ENCODE measurements at regions not wholly inside any gene's neighbourhood (a gene's known extent, or its start where the extent isn't known, plus 50 kb on each side); places are given as distances from the start of the nearest gene placed in this dataset.

GRCh38 chr16:51870296-51870854 lies 676.6 kb downstream of the TOX3 start:
- TF ChIP-seq, protein P1, sequence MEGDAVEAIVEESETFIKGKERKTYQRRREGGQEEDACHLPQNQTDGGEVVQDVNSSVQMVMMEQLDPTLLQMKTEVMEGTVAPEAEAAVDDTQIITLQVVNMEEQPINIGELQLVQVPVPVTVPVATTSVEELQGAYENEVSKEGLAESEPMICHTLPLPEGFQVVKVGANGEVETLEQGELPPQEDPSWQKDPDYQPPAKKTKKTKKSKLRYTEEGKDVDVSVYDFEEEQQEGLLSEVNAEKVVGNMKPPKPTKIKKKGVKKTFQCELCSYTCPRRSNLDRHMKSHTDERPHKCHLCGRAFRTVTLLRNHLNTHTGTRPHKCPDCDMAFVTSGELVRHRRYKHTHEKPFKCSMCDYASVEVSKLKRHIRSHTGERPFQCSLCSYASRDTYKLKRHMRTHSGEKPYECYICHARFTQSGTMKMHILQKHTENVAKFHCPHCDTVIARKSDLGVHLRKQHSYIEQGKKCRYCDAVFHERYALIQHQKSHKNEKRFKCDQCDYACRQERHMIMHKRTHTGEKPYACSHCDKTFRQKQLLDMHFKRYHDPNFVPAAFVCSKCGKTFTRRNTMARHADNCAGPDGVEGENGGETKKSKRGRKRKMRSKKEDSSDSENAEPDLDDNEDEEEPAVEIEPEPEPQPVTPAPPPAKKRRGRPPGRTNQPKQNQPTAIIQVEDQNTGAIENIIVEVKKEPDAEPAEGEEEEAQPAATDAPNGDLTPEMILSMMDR (IDR thresholded peaks at IDR 0.05): no peak
- TF ChIP-seq ZFX (IDR thresholded peaks at IDR 0.05; ENCODE audit: borderline replicate concordance): no peak
